ENCODE measurements at regions not wholly inside any gene's neighbourhood (a gene's known extent, or its start where the extent isn't known, plus 50 kb on each side); places are given as distances from the start of the nearest gene placed in this dataset.

- TF ChIP-seq ZNF274 (IDR thresholded peaks at IDR 0.05; ENCODE audit: low read depth, low read length) (no peak), YY1 (IDR thresholded peaks at IDR 0.05; ENCODE audit: insufficient read depth, insufficient read length) (no peak), SUZ12 (IDR thresholded peaks at IDR 0.05; ENCODE audit: extremely low read depth, insufficient read depth, insufficient read length) (no peak)
These were observed 1766.3 kb upstream of the PCDH10 start for GRCh38 chr4:131382839-131383238.
